Glutamatergic neuron (in vitro differentiated cells): ENCODE measurements at regions not wholly inside any gene's neighbourhood (a gene's known extent, or its start where the extent isn't known, plus 50 kb on each side); places are given as distances from the start of the nearest gene placed in this dataset.

Experiments used
- DNase-seq: peaks from one replicate; pipeline ENCODE4 v3.0.0; 2022
- H3K27ac Mint-ChIP-seq: one replicate; pipeline ENCODE4 v1.8.0; 2020; ENCODE audit warnings: mild to moderate bottlenecking, mixed read lengths, inconsistent platforms; ENCODE audit not compliant: unreplicated experiment
- H3K27me3 Mint-ChIP-seq: one replicate; pipeline ENCODE4 v1.8.0; 2020; ENCODE audit warnings: mild to moderate bottlenecking, moderate library complexity, mixed read lengths, inconsistent platforms; ENCODE audit not compliant: unreplicated experiment
- H3K36me3 Mint-ChIP-seq: one replicate; pipeline ENCODE4 v1.8.0; 2020; ENCODE audit warnings: mild to moderate bottlenecking, mixed read lengths, inconsistent platforms; ENCODE audit not compliant: unreplicated experiment
- H3K4me1 Mint-ChIP-seq: one replicate; pipeline ENCODE4 v1.8.0; 2020; ENCODE audit warnings: mild to moderate bottlenecking, low read depth, mixed read lengths, inconsistent platforms; ENCODE audit not compliant: unreplicated experiment
- H3K4me3 Mint-ChIP-seq: one replicate; pipeline ENCODE4 v1.8.0; 2020; ENCODE audit warnings: mild to moderate bottlenecking, mixed read lengths, inconsistent platforms; ENCODE audit not compliant: unreplicated experiment
- H3K9me3 Mint-ChIP-seq: one replicate; pipeline ENCODE4 v1.8.0; 2020; ENCODE audit warnings: mild to moderate bottlenecking, moderate library complexity, mixed read lengths, inconsistent platforms; ENCODE audit not compliant: unreplicated experiment
- CTCF ChIP-seq: fragments of 200-600 bp; sonication (generic); IDR thresholded peaks from one replicate; pipeline ENCODE4 v1.5.0; 2021; ENCODE audit not compliant: partially characterized antibody, unreplicated experiment

GRCh38 chr2:198883604-198884003 is 574.1 kb downstream of the SATB2 start:
- H3K4me1 Mint-ChIP-seq: no peaks in the 10 kb centered on the region
- H3K27me3 Mint-ChIP-seq: no peaks in the 10 kb centered on the region
- H3K36me3 Mint-ChIP-seq: no peaks in the 10 kb centered on the region
- H3K4me3 Mint-ChIP-seq: no peak overlapping the region
- no peak overlapping the region for H3K27ac Mint-ChIP-seq
- TF ChIP-seq CTCF: no peak
- no peak for DNase-seq
- H3K9me3 Mint-ChIP-seq: no peaks in the 10 kb centered on the region

DNA sequence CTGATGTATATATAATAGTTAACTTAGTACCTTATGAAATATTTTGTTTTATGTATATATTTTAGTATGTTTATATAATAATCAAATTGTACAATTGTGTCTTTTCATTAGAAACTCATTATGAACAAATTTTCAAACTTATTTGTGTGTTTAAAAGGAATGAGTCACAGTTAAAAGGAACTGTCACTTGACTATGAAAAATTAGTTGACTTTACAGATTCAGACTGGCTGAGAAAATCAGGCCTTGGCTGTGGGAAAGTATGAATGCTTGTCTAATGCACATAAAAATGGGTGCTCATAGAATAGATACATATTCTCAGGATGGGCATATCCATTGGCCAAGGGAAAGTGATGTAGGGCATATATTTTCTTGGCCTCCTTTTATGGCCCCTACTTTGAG is 576.8 kb downstream of the SATB2 start:
- DNase-seq: no peak
- Mint-ChIP-seq H3K9me3 (no peaks in the 10 kb centered on the region), H3K36me3 (no peaks in the 10 kb centered on the region), H3K27ac (no peak overlapping the region), H3K27me3 (no peaks in the 10 kb centered on the region), H3K4me1 (no peaks in the 10 kb centered on the region), H3K4me3 (no peak overlapping the region)
- TF ChIP-seq CTCF: no peak

GRCh38 chr2:198880421-198880820 is 577.3 kb downstream of the SATB2 start:
- Mint-ChIP-seq H3K9me3 (no peaks in the 10 kb centered on the region), H3K4me3 (no peak overlapping the region), H3K4me1 (no peaks in the 10 kb centered on the region), H3K27me3 (no peaks in the 10 kb centered on the region), H3K27ac (no peak overlapping the region), H3K36me3 (no peaks in the 10 kb centered on the region)
- DNase-seq: no peak
- no peak for TF ChIP-seq CTCF

DNA sequence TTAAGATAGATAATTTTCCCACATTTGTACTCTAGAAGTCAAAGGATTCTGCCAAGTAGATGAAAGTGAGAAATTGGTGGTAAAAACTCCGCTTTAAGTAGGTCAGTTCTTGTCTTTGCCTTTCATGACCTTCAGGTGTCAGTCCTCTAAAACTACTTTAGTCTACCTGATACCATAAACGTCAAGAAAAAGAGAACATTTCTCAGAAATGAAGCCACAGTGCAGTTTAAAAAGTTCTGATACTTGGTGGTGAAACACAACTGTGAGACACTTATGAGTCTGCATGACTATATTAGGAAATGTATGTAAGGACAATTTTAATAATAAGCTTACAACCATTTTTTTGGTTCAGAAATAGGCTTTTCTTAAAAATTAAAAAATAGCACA is 583.3 kb downstream of the SATB2 start:
- no peak overlapping the region for H3K4me3 Mint-ChIP-seq
- H3K4me1 Mint-ChIP-seq: no peaks in the 10 kb centered on the region
- no peak overlapping the region for H3K27ac Mint-ChIP-seq
- no peak for DNase-seq
- no peaks in the 10 kb centered on the region for H3K9me3 Mint-ChIP-seq
- no peak for TF ChIP-seq CTCF
- H3K27me3 Mint-ChIP-seq: no peaks in the 10 kb centered on the region
- no peaks in the 10 kb centered on the region for H3K36me3 Mint-ChIP-seq

GRCh38 chr2:198873503-198874471 is 584.0 kb downstream of the SATB2 start:
- Mint-ChIP-seq H3K36me3 (no peaks in the 10 kb centered on the region), H3K27ac (no peak overlapping the region), H3K27me3 (peaks cover 1% of the 10 kb centered on the region), H3K4me3 (no peak overlapping the region), H3K9me3 (no peaks in the 10 kb centered on the region), H3K4me1 (no peaks in the 10 kb centered on the region)
- DNase-seq: no peak
- no peak for TF ChIP-seq CTCF
